ENCODE measurements at regions not wholly inside any gene's neighbourhood (a gene's known extent, or its start where the extent isn't known, plus 50 kb on each side); places are given as distances from the start of the nearest gene placed in this dataset.

GRCh38 chr9:120308495-120308894 lies 271.5 kb downstream of the CDK5RAP2 start:
- TF ChIP-seq EZH2 (IDR thresholded peaks at IDR 0.05; ENCODE audit: borderline replicate concordance, low read depth, low read length, poor library complexity, severe bottlenecking) = no peak
- no peak for TF ChIP-seq CTCF (conservative IDR thresholded peaks at IDR 0.05; ENCODE audit: low read depth, low read length)
